Thymus (tissue), 11 donors: ENCODE measurements at regions not wholly inside any gene's neighbourhood (a gene's known extent, or its start where the extent isn't known, plus 50 kb on each side); places are given as distances from the start of the nearest gene placed in this dataset.
"Not testable (repeated sequence)": the region's sequence is repeated elsewhere in the genome, so short reads cannot be mapped to it uniquely, and the experiment has no call there.

ENCODE experiments used
- DNase-seq, 9 donors: peaks; one replicate each; pipeline ENCODE4 v3.0.0-alpha.2; 2013; ENCODE audit warnings: low spot score in 9 of 9, low read depth in 6 of 9, missing footprints in 1 of 9
- H3K27ac ChIP-seq, 2 donors: one replicate each; pipeline ENCODE4 v1.5.1; 2013; ENCODE audit warnings: control low read depth in 1 of 2, low read depth in 1 of 2, low read length in 1 of 2, mild to moderate bottlenecking in 1 of 2, moderate library complexity in 1 of 2
- H3K27me3 ChIP-seq, 2 donors: one replicate each; pipeline ENCODE4 v1.5.1; 2013; ENCODE audit warnings: low read length in 1 of 2; ENCODE audit not compliant: control insufficient read depth in 2 of 2, insufficient read depth in 1 of 2
- H3K36me3 ChIP-seq, 2 donors: one replicate each; pipeline ENCODE4 v1.5.1; 2013; ENCODE audit warnings: low read length in 1 of 2, mild to moderate bottlenecking in 1 of 2, moderate library complexity in 1 of 2; ENCODE audit not compliant: control insufficient read depth in 2 of 2, insufficient read depth in 2 of 2
- H3K4me1 ChIP-seq, 2 donors: one replicate each; pipeline ENCODE4 v1.5.1; 2013; ENCODE audit warnings: low read length in 2 of 2; ENCODE audit not compliant: control insufficient read depth in 2 of 2, insufficient read depth in 2 of 2
- H3K4me3 ChIP-seq, 2 donors: one replicate each; pipeline ENCODE4 v1.5.1; 2013; ENCODE audit warnings: low read length in 2 of 2, control low read depth in 1 of 2, mild to moderate bottlenecking in 1 of 2
- H3K9me3 ChIP-seq, 2 donors: one replicate each; pipeline ENCODE4 v1.5.1; 2013; ENCODE audit warnings: low read length in 1 of 2, mild to moderate bottlenecking in 1 of 2; ENCODE audit not compliant: control insufficient read depth in 2 of 2, insufficient read depth in 1 of 2
- WGBS: extraction: QIAGEN DNeasy Blood & Tissue Kit; methylation state at CpG from one replicate; pipeline ENCODE4 v1.1.7; 2013; 5-methylcytosine and 5-hydroxymethylcytosine counted together
- donor health status: healthy.

- no peaks in the 10 kb centered on the region for H3K9me3 ChIP-seq
- H3K36me3 ChIP-seq: no peaks in the 10 kb centered on the region
- no peak overlapping the region for H3K4me3 ChIP-seq
- DNase-seq: no peak
- no peak overlapping the region for H3K27ac ChIP-seq
- peaks cover 0 to 3% of the 10 kb centered on the region in 2 donors for H3K4me1 ChIP-seq
- WGBS: 96% methylated on average over 4 of the region's 4 CpGs
- H3K27me3 ChIP-seq: peaks cover 35 to 49% of the 10 kb centered on the region in 2 donors
Observed at GRCh38 chr1:58246549-58246948, 300.0 kb downstream of the OMA1 start.

DNA sequence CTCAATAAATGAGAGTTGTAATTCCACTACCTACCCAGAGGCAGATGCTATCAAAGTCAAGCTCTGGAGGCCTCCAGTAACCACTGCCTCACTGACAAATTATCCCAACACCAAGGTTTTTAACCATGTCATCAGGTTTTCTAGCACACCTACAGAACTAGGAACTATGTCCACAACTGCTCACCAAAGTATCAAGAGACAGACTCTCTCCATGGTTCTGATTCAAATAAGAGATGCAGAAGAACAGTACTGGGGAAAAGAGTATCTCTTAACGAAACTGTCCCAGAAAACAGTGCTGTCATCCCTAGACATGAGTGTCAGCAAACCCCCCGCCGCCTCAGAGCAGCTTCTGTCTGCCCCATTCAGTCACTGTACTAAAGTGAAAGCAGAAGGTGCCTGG, 301.7 kb downstream of the OMA1 start:
- H3K27ac ChIP-seq: no peak overlapping the region
- H3K27me3 ChIP-seq: peaks cover 19 to 34% of the 10 kb centered on the region in 2 donors
- peaks cover 0 to 3% of the 10 kb centered on the region in 2 donors for H3K4me1 ChIP-seq

DNA sequence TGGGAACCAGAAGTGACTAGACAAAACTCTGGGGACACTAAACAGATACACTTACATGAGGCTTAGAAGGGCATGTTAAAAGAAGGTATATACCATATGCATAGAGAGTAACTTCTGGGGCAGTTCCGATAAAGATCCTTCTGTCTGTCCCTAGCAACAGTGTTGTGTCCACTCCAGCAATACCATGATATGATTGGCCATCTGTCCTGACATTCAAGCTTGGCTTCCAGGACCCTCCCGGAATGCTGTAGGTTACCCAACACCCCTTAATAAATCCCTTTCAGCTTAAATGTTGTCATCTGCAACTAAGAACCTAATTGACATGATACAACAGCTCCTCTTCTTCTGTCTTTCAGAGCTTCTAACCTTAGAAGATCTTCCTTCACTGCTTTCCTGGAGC, 307.7 kb downstream of the OMA1 start:
- no peak for DNase-seq
- Histone ChIP-seq H3K4me3 (no peak overlapping the region), H3K9me3 (no peaks in the 10 kb centered on the region), H3K27ac (no peak overlapping the region), H3K27me3 (no peaks in the 10 kb centered on the region), H3K4me1 (no peaks in the 10 kb centered on the region), H3K36me3 (no peaks in the 10 kb centered on the region)
- 78% methylated on average over 2 of the region's 2 CpGs for WGBS

More for the DNA sequence above, 301.7 kb downstream of the OMA1 start:
- 84% methylated on average over 3 of the region's 3 CpGs for WGBS
- H3K4me3 ChIP-seq: no peak overlapping the region
- no peaks in the 10 kb centered on the region for H3K9me3 ChIP-seq
- H3K36me3 ChIP-seq: no peaks in the 10 kb centered on the region
- DNase-seq: no peak

- 86% methylated on average over 3 of the region's 3 CpGs for WGBS
- Histone ChIP-seq H3K4me3 (no peak overlapping the region), H3K27ac (no peak overlapping the region), H3K4me1 (no peaks in the 10 kb centered on the region), H3K27me3 (no peaks in the 10 kb centered on the region), H3K9me3 (no peaks in the 10 kb centered on the region), H3K36me3 (no peaks in the 10 kb centered on the region)
- no peak for DNase-seq
Observed at GRCh38 chr1:58233729-58234128, 312.8 kb downstream of the OMA1 start.

DNA sequence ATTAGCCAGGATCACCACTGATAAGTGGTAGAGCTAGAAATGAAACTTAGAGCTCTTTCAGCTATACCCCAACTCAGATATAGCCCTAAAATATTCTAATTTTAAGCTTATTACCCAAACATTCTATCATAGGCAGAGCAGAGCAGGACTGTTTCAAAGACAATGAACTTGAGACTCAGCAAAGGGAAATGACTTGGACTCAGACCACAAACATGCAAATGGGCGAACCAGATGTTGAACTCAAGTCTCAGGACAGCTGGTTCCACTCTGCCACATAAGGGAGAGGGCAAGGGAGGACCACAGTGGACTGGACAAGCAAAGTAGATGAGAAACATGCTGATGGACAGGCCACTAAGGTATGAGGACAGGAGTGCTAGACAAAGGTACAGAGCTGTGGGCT, 315.3 kb downstream of the OMA1 start:
- Histone ChIP-seq H3K4me1 (no peaks in the 10 kb centered on the region), H3K4me3 (no peak overlapping the region), H3K9me3 (no peaks in the 10 kb centered on the region), H3K36me3 (no peaks in the 10 kb centered on the region), H3K27ac (no peak overlapping the region), H3K27me3 (no peaks in the 10 kb centered on the region)
- 83% methylated on average over 1 of the region's 1 CpG for WGBS
- no peak for DNase-seq

GRCh38 chr1:58227604-58228003, 318.9 kb downstream of the OMA1 start:
- no peak overlapping the region for H3K27ac ChIP-seq
- 89% methylated on average over 3 of the region's 3 CpGs for WGBS
- no peaks in the 10 kb centered on the region for H3K27me3 ChIP-seq
- H3K36me3 ChIP-seq: no peaks in the 10 kb centered on the region
- H3K4me1 ChIP-seq: no peaks in the 10 kb centered on the region
- H3K4me3 ChIP-seq: no peak overlapping the region
- DNase-seq: no peak
- H3K9me3 ChIP-seq: no peaks in the 10 kb centered on the region

GRCh38 chr1:58223522-58223921, 323.0 kb downstream of the OMA1 start:
- Histone ChIP-seq H3K9me3 (no peaks in the 10 kb centered on the region), H3K27ac (no peak overlapping the region), H3K4me3 (no peak overlapping the region), H3K36me3 (no peaks in the 10 kb centered on the region), H3K27me3 (no peaks in the 10 kb centered on the region), H3K4me1 (no peaks in the 10 kb centered on the region)
- 80% methylated on average over 4 of the region's 4 CpGs for WGBS
- DNase-seq: no peak

- WGBS: 86% methylated on average over 4 of the region's 4 CpGs
- H3K4me3 ChIP-seq: no peak overlapping the region
- DNase-seq: no peak
- no peaks in the 10 kb centered on the region for H3K9me3 ChIP-seq
- H3K27me3 ChIP-seq: no peaks in the 10 kb centered on the region
- no peaks in the 10 kb centered on the region for H3K36me3 ChIP-seq
- H3K4me1 ChIP-seq: no peaks in the 10 kb centered on the region
- no peak overlapping the region for H3K27ac ChIP-seq
Observed at GRCh38 chr1:58220836-58221472, 325.6 kb downstream of the OMA1 start.

GRCh38 chr1:58216169-58216568, 330.4 kb downstream of the OMA1 start:
- not testable (repeated sequence) for DNase-seq, H3K4me3 ChIP-seq, H3K27ac ChIP-seq, H3K36me3 ChIP-seq, H3K27me3 ChIP-seq, H3K4me1 ChIP-seq, H3K9me3 ChIP-seq
- WGBS: 95% methylated on average over 3 of the region's 3 CpGs

DNA sequence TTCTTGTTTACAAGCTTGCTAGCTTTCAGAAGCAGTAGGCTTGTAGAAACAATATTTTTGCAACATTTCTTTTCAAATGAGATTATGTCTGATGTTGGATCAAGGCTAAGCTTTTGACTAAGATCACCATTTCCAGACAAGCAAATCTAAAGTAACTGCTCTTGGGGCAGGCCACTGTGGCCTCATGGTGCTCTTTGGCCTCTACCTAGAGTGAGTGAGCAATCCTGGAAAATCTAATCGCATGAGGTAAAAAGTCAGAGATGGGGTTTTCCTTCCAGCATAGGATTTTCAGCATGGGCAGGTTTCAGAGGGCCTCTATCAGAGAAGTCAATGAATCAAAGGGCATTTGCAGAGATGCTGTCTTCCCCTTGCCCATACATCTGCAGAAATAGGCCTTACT, 331.9 kb downstream of the OMA1 start:
- H3K36me3 ChIP-seq: no peaks in the 10 kb centered on the region
- 91% methylated on average over 1 of the region's 1 CpG for WGBS
- no peaks in the 10 kb centered on the region for H3K9me3 ChIP-seq
- no peaks in the 10 kb centered on the region for H3K27me3 ChIP-seq
- no peaks in the 10 kb centered on the region for H3K4me1 ChIP-seq
- no peak for DNase-seq
- no peak overlapping the region for H3K27ac ChIP-seq
- no peak overlapping the region for H3K4me3 ChIP-seq
